PC-9 (cell line): ENCODE measurements at regions not wholly inside any gene's neighbourhood (a gene's known extent, or its start where the extent isn't known, plus 50 kb on each side); places are given as distances from the start of the nearest gene placed in this dataset.

Experiments used
- BruUV-seq: library from RNA; stranded (reverse); fragments of 400-500 nt; replicated peaks from 2 replicates; lab custom pipeline; 2021; lab: Mats Ljungman, UMichigan
- CTCF ChIA-PET: fragments of 300-600 bp; sonication (Branson Sonifier 250); formaldehyde crosslinking; loops from one replicate; lab custom pipeline; 2022; ENCODE audit warnings: antibody characterized with exemption; lab: Charles Lee
- POLR2A ChIA-PET: fragments of 300-600 bp; sonication (Branson Sonifier 250); formaldehyde crosslinking; loops from one replicate; lab custom pipeline; 2022; ENCODE audit warnings: antibody characterized with exemption; ENCODE audit not compliant: unreplicated experiment; lab: Charles Lee
- DNase-seq, 2 experiments: peaks; one replicate each; pipeline versions ENCODE4 v3.0.0 to v3.0.0-alpha.2; 2015 to 2022; ENCODE audit warnings: mixed read lengths in 1 of 2
- H2AFZ ChIP-seq: fragments of 200-600 bp; sonication (generic); 2 replicates; pipeline ENCODE4 v1.8.1; 2017; ENCODE audit warnings: antibody characterized with exemption
- H3F3A ChIP-seq: fragments of 200-600 bp; sonication (generic); 2 replicates; pipeline ENCODE4 v1.8.1; 2017; ENCODE audit warnings: antibody characterized with exemption, mild to moderate bottlenecking, low read depth; ENCODE audit not compliant: insufficient read depth
- H3K27ac ChIP-seq: fragments of 200-600 bp; sonication (generic); 2 replicates; pipeline ENCODE4 v1.6.1; 2016; ENCODE audit warnings: mixed run types
- H3K27me3 ChIP-seq: fragments of 200-600 bp; sonication (generic); 2 replicates; pipeline ENCODE4 v1.6.1; 2016; ENCODE audit warnings: low read depth, mixed run types; ENCODE audit not compliant: insufficient read depth
- H3K36me3 ChIP-seq: fragments of 200-600 bp; sonication (generic); 2 replicates; pipeline ENCODE4 v1.6.1; 2016; ENCODE audit warnings: low read depth, mixed run types
- H3K4me1 ChIP-seq: fragments of 200-600 bp; sonication (generic); replicated peaks from 2 replicates; pipeline ENCODE4 v1.6.1; 2016; ENCODE audit warnings: mixed run types; ENCODE audit not compliant: insufficient read depth
- H3K4me2 ChIP-seq: fragments of 200-600 bp; sonication (generic); 2 replicates; pipeline ENCODE4 v1.6.1; 2017; ENCODE audit warnings: mixed run types
- H3K4me3 ChIP-seq: fragments of 200-600 bp; sonication (generic); 2 replicates; pipeline ENCODE4 v1.6.1; 2016; ENCODE audit warnings: mixed run types
- H3K79me2 ChIP-seq: fragments of 200-600 bp; sonication (generic); 2 replicates; pipeline ENCODE4 v1.6.1; 2017; ENCODE audit warnings: low read depth, mixed run types
- H3K9me2 ChIP-seq: fragments of 200-600 bp; sonication (generic); 2 replicates; pipeline ENCODE4 v1.8.1; 2017; ENCODE audit warnings: mild to moderate bottlenecking; ENCODE audit not compliant: insufficient read depth
- H3K9me3 ChIP-seq: fragments of 200-600 bp; sonication (generic); 2 replicates; pipeline ENCODE4 v1.8.1; 2016; ENCODE audit warnings: low read depth; ENCODE audit not compliant: insufficient read depth
- H4K20me1 ChIP-seq: fragments of 200-600 bp; sonication (generic); 2 replicates; pipeline ENCODE4 v1.8.1; 2017; ENCODE audit not compliant: insufficient read depth
- EZH2 ChIP-seq: fragments of 200-600 bp; sonication (generic); IDR thresholded peaks from 2 replicates; pipeline ENCODE4 v1.8.0; 2017; ENCODE audit warnings: antibody characterized with exemption, low read depth
- intact Hi-C: fragments of 100-400 bp; cut with micrococcal nuclease; formaldehyde crosslinking; loops from one replicate; pipeline ENCODE4 v1.10.0; 2022; ENCODE audit not compliant: unreplicated experiment
- TF ChIP-seq, protein P1 (sequence below): fragments of 200-600 bp; sonication (generic); conservative IDR thresholded peaks from 2 replicates; pipeline ENCODE4 v1.6.1; 2017; ENCODE audit warnings: mixed run types, antibody characterized with exemption, mild to moderate bottlenecking, moderate library complexity

DNA sequence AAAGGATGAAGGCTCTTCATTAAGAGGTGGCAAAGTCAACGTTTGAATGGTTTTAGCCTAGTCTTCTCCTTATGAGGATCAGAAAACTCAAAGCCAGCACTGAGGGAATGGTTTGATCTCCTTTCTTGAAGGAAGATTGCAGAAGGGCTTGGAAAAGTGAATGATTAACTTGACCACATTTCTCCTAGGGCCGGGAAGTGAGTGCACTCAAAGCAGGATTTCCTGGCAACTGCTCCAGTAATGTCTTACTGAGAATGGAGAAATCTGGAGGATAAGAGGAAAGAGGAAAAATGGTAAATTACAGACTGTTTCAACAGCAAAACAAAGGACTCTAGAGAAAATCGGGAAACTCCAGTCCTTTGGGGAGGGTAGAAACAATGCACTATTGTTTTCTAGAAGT is 189.0 kb upstream of the FOXA2 start:
- CTCF ChIA-PET = no interaction called here
- H3K4me1 ChIP-seq = peaks cover 66% of the 10 kb centered on the region
- H2AFZ ChIP-seq = no peak overlapping the region
- DNase-seq = no peak
- no peaks in the 10 kb centered on the region for H3K79me2 ChIP-seq
- intact Hi-C loops = no loop called here
- 0 out of 2 replicates have a peak, but pooled peaks cover 4% of the 10 kb centered on the region for H3K9me3 ChIP-seq
- no TSS peak for BruUV-seq
- no peaks in the 10 kb centered on the region for H3K27me3 ChIP-seq
- no peak overlapping the region for H3K4me2 ChIP-seq
- no peaks in the 10 kb centered on the region for H4K20me1 ChIP-seq
- H3K27ac ChIP-seq = no peak overlapping the region
- POLR2A ChIA-PET = no interaction called here
- H3K4me3 ChIP-seq = no peak overlapping the region
- H3F3A ChIP-seq = peaks cover 32% of the 10 kb centered on the region
- no peak for TF ChIP-seq EZH2
- TF ChIP-seq, protein P1, sequence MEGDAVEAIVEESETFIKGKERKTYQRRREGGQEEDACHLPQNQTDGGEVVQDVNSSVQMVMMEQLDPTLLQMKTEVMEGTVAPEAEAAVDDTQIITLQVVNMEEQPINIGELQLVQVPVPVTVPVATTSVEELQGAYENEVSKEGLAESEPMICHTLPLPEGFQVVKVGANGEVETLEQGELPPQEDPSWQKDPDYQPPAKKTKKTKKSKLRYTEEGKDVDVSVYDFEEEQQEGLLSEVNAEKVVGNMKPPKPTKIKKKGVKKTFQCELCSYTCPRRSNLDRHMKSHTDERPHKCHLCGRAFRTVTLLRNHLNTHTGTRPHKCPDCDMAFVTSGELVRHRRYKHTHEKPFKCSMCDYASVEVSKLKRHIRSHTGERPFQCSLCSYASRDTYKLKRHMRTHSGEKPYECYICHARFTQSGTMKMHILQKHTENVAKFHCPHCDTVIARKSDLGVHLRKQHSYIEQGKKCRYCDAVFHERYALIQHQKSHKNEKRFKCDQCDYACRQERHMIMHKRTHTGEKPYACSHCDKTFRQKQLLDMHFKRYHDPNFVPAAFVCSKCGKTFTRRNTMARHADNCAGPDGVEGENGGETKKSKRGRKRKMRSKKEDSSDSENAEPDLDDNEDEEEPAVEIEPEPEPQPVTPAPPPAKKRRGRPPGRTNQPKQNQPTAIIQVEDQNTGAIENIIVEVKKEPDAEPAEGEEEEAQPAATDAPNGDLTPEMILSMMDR = no peak
- no peaks in the 10 kb centered on the region for H3K9me2 ChIP-seq
- H3K36me3 ChIP-seq = no peaks in the 10 kb centered on the region

DNA sequence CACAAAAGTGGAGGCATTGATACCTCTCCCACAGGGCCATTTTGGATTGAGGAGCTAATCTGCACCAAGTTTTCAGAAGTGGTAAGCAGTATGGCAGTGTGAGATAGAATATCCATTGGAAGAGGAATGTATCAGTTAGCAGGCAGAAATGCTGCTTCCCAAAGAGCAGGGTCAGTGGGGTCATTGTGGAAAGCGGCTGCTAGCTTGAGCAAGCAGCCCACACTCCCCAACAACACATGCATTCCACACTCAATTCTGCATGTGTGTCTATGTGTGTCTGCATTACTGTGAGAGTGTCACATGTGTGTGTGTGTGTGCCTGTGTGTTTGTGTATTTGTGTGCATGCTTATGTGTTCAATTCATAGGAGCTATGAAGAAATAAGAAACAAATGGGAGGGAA is 190.9 kb upstream of the FOXA2 start:
- POLR2A ChIA-PET = interaction anchor here (0.6 to 1.0 kb wide), 2 partner anchors 12 to 59 kb away, joined by 4 to 8 read pairs; no protein-coding TSS in a partner anchor
- no TSS peak for BruUV-seq

DNA sequence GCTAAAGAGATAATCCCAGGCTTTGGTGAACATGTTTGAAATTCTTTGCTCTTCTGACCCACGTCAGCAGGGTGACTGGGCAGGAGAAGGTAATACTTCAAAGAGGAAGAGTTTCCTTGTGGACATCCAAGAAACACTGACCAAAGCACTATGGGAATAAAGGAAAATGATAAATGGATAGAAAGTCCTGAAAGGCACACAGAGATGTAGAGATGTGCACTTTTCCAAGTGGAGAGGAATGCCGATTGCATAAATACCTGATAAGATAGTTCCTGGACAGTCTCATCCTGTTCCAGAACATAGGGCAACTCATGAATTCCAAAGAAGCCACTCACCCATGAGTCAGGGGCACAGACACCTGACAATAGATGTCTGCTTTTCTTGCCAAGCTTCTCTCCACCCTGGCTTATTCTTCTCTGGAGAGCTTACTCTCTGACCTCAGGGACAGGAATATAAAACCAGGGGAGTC is 191.3 kb upstream of the FOXA2 start:
- ChIA-PET POLR2A (interaction anchor here (0.6 to 1.0 kb wide), 2 partner anchors 12 to 59 kb away, joined by 4 to 8 read pairs; no protein-coding TSS in a partner anchor), CTCF (interaction anchor here (0.8 to 1.4 kb wide), 3 partner anchors 12 to 441 kb away, joined by 3 to 6 read pairs (median 3); no protein-coding TSS in a partner anchor)
- peak; percentile 69 to 87 for DNase-seq
- no TSS peak for BruUV-seq
- H3K79me2 ChIP-seq = no peaks in the 10 kb centered on the region
- peak overlapping the region; percentile 50 for H3K4me2 ChIP-seq
- no peaks in the 10 kb centered on the region for H3K9me2 ChIP-seq
- TF ChIP-seq, protein P1 = no peak
- TF ChIP-seq EZH2 = no peak
- no peak overlapping the region for H2AFZ ChIP-seq
- peaks cover 42% of the 10 kb centered on the region for H3K4me1 ChIP-seq
- H3K27me3 ChIP-seq = no peaks in the 10 kb centered on the region
- H3K9me3 ChIP-seq = 0 out of 2 replicates have a peak, but pooled peaks cover 4% of the 10 kb centered on the region
- H3K36me3 ChIP-seq = no peaks in the 10 kb centered on the region
- H3K4me3 ChIP-seq = no peak overlapping the region
- intact Hi-C loops = loop anchor here (1.0 to 5.0 kb wide), 3 partner anchors 12 to 58 kb away; no protein-coding TSS in a partner anchor
- peaks cover 21% of the 10 kb centered on the region for H3F3A ChIP-seq
- peak overlapping the region; percentile 81 for H3K27ac ChIP-seq
- H4K20me1 ChIP-seq = no peaks in the 10 kb centered on the region

More for the DNA sequence above, 190.9 kb upstream of the FOXA2 start:
- H3K27ac ChIP-seq = peak overlapping the region; percentile 81
- no peaks in the 10 kb centered on the region for H3K36me3 ChIP-seq
- H3K9me2 ChIP-seq = no peaks in the 10 kb centered on the region
- TF ChIP-seq, protein P1 = no peak
- TF ChIP-seq EZH2 = no peak
- no peaks in the 10 kb centered on the region for H4K20me1 ChIP-seq
- no peaks in the 10 kb centered on the region for H3K27me3 ChIP-seq
- peak in 1 of 2 experiments; percentile 6 for DNase-seq
- H2AFZ ChIP-seq = no peak overlapping the region
- H3K4me1 ChIP-seq = peaks cover 47% of the 10 kb centered on the region
- H3K4me3 ChIP-seq = no peak overlapping the region
- no peaks in the 10 kb centered on the region for H3K79me2 ChIP-seq
- H3K9me3 ChIP-seq = 0 out of 2 replicates have a peak, but pooled peaks cover 4% of the 10 kb centered on the region
- H3K4me2 ChIP-seq = peak overlapping the region; percentile 50
- intact Hi-C loops = loop anchor here (1.0 to 5.0 kb wide), 3 partner anchors 12 to 58 kb away; no protein-coding TSS in a partner anchor
- CTCF ChIA-PET = interaction anchor here (0.8 to 1.4 kb wide), 3 partner anchors 12 to 441 kb away, joined by 3 to 6 read pairs (median 3); no protein-coding TSS in a partner anchor
- peaks cover 21% of the 10 kb centered on the region for H3F3A ChIP-seq
